HEK293 (cell line): ENCODE measurements at regions not wholly inside any gene's neighbourhood (a gene's known extent, or its start where the extent isn't known, plus 50 kb on each side); places are given as distances from the start of the nearest gene placed in this dataset.

Experiments used
- CTCF ChIA-PET: fragments of 350-600 bp; formaldehyde crosslinking; extraction: SDS; loops from one replicate; lab custom pipeline; 2021; ENCODE audit warnings: antibody characterized with exemption; lab: Yijun Ruan, JAX
- POLR2A ChIA-PET: fragments of 300-600 bp; formaldehyde crosslinking; extraction: SDS; loops from one replicate; lab custom pipeline; 2020; ENCODE audit warnings: antibody characterized with exemption, inconsistent platforms; lab: Yijun Ruan, JAX
- H3K27ac ChIP-seq: fragments of 200-500 bp; sonication (Bioruptor generic); 2 replicates; pipeline ENCODE4 v1.5.1; 2014; ENCODE audit warnings: low read depth, low read length, control low read depth, inconsistent platforms; ENCODE audit errors: extremely low read depth
- H3K36me3 ChIP-seq, 2 experiments: fragments of 200-500 bp in 1 of 2; sonication (Bioruptor generic) in 1 of 2; 1 replicate in 1 of 2; 2 replicates in 1 of 2; pipeline ENCODE4 v1.5.1; 2014 to 2017; ENCODE audit warnings: inconsistent platforms in 2 of 2, low read length in 2 of 2; ENCODE audit not compliant: control insufficient read depth in 2 of 2, insufficient read depth in 1 of 2
- H3K4me1 ChIP-seq: fragments of 200-500 bp; sonication (Bioruptor generic); 2 replicates; pipeline ENCODE4 v1.5.1; 2014; ENCODE audit warnings: mild to moderate bottlenecking, low read length, inconsistent platforms; ENCODE audit not compliant: control insufficient read depth, insufficient read depth
- H3K4me3 ChIP-seq: 2 replicates; pipeline ENCODE4 v1.5.1; 2011; ENCODE audit warnings: low read depth, mild to moderate bottlenecking, control low read depth, low read length, moderate library complexity
- H3K9me3 ChIP-seq: fragments of 200-500 bp; sonication (Bioruptor generic); 2 replicates; pipeline ENCODE4 v1.5.1; 2014; ENCODE audit warnings: low read depth, low read length, inconsistent platforms; ENCODE audit not compliant: control insufficient read depth, insufficient read depth
- BCL11B ChIP-seq: fragments of 450-650 bp; formaldehyde crosslinking; IDR thresholded peaks from 2 replicates; pipeline ENCODE4 v1.5.1; 2016; ENCODE audit warnings: low read depth, missing biosample characterization, missing genetic modification characterization
- FEZF1 ChIP-seq: fragments of 450-650 bp; formaldehyde crosslinking; IDR thresholded peaks from 2 replicates; pipeline ENCODE4 v1.5.1; 2016; ENCODE audit warnings: missing biosample characterization, missing genetic modification characterization
- KLF1 ChIP-seq: fragments of 450-650 bp; formaldehyde crosslinking; IDR thresholded peaks from 2 replicates; pipeline ENCODE4 v1.5.1; 2016; ENCODE audit warnings: missing biosample characterization, missing genetic modification characterization
- KLF10 ChIP-seq: fragments of 450-650 bp; IDR thresholded peaks from 2 replicates; pipeline ENCODE4 v1.5.1; 2018; ENCODE audit warnings: missing biosample characterization, mild to moderate bottlenecking, missing genetic modification characterization
- MYNN ChIP-seq: fragments of 450-650 bp; formaldehyde crosslinking; IDR thresholded peaks from 2 replicates; pipeline ENCODE4 v1.5.1; 2016; ENCODE audit warnings: missing biosample characterization, missing genetic modification characterization, borderline replicate concordance
- REST ChIP-seq: fragments of 450-650 bp; formaldehyde crosslinking; IDR thresholded peaks from 2 replicates; pipeline ENCODE4 v1.5.1; 2016; ENCODE audit warnings: missing biosample characterization, missing genetic modification characterization
- WT1 ChIP-seq: fragments of 450-650 bp; formaldehyde crosslinking; IDR thresholded peaks from 2 replicates; pipeline ENCODE4 v1.5.1; 2016; ENCODE audit warnings: missing biosample characterization, missing genetic modification characterization
- ZBTB17 ChIP-seq: fragments of 450-650 bp; formaldehyde crosslinking; IDR thresholded peaks from 2 replicates; pipeline ENCODE4 v1.5.1; 2016; ENCODE audit warnings: missing biosample characterization, missing genetic modification characterization
- ZBTB7A ChIP-seq: fragments of 450-650 bp; formaldehyde crosslinking; IDR thresholded peaks from 2 replicates; pipeline ENCODE4 v1.5.1; 2016; ENCODE audit warnings: low read depth, missing biosample characterization, missing genetic modification characterization
- ZFP3 ChIP-seq: fragments of 450-650 bp; formaldehyde crosslinking; IDR thresholded peaks from 2 replicates; pipeline ENCODE4 v1.5.1; 2016; ENCODE audit warnings: low read depth, missing biosample characterization, missing genetic modification characterization
- ZNF10 ChIP-seq: fragments of 450-650 bp; formaldehyde crosslinking; IDR thresholded peaks from 2 replicates; pipeline ENCODE4 v1.5.1; 2017; ENCODE audit warnings: missing biosample characterization, missing genetic modification characterization
- ZNF292 ChIP-seq: fragments of 450-650 bp; formaldehyde crosslinking; IDR thresholded peaks from 2 replicates; pipeline ENCODE4 v1.5.1; 2016; ENCODE audit warnings: low read depth, missing biosample characterization, missing genetic modification characterization, borderline replicate concordance
- ZNF311 ChIP-seq: fragments of 450-650 bp; formaldehyde crosslinking; IDR thresholded peaks from 2 replicates; pipeline ENCODE4 v1.5.1; 2017; ENCODE audit warnings: missing biosample characterization, missing genetic modification characterization, borderline replicate concordance
- ZNF488 ChIP-seq: fragments of 450-650 bp; formaldehyde crosslinking; IDR thresholded peaks from 2 replicates; pipeline ENCODE4 v1.5.1; 2016; ENCODE audit warnings: missing biosample characterization, missing genetic modification characterization
- ZNF514 ChIP-seq: fragments of 450-650 bp; formaldehyde crosslinking; IDR thresholded peaks from 2 replicates; pipeline ENCODE4 v1.5.1; 2016; ENCODE audit warnings: missing biosample characterization, missing genetic modification characterization
- ZNF518A ChIP-seq: fragments of 450-650 bp; formaldehyde crosslinking; conservative IDR thresholded peaks from 2 replicates; pipeline ENCODE4 v1.5.1; 2016; ENCODE audit warnings: low read depth, missing biosample characterization, missing genetic modification characterization
- ZNF521 ChIP-seq: fragments of 450-650 bp; formaldehyde crosslinking; IDR thresholded peaks from 2 replicates; pipeline ENCODE4 v1.5.1; 2017; ENCODE audit warnings: missing biosample characterization, mild to moderate bottlenecking, missing genetic modification characterization
- ZNF544 ChIP-seq: fragments of 450-650 bp; formaldehyde crosslinking; IDR thresholded peaks from 2 replicates; pipeline ENCODE4 v1.5.0; 2017; ENCODE audit warnings: missing biosample characterization, missing genetic modification characterization
- ZNF670 ChIP-seq: fragments of 450-650 bp; formaldehyde crosslinking; IDR thresholded peaks from 2 replicates; pipeline ENCODE4 v1.5.1; 2016; ENCODE audit warnings: missing biosample characterization, missing genetic modification characterization, low read depth
- ZNF701 ChIP-seq: fragments of 450-650 bp; formaldehyde crosslinking; IDR thresholded peaks from 2 replicates; pipeline ENCODE4 v1.5.1; 2016; ENCODE audit warnings: missing biosample characterization, missing genetic modification characterization
- ZNF704 ChIP-seq: fragments of 450-650 bp; formaldehyde crosslinking; IDR thresholded peaks from 2 replicates; pipeline ENCODE4 v1.5.1; 2016; ENCODE audit warnings: missing biosample characterization, missing genetic modification characterization
- ZNF747 ChIP-seq: fragments of 450-650 bp; formaldehyde crosslinking; IDR thresholded peaks from 2 replicates; pipeline ENCODE4 v1.5.1; 2016; ENCODE audit warnings: missing biosample characterization, missing genetic modification characterization
- ZNF792 ChIP-seq: fragments of 450-650 bp; formaldehyde crosslinking; IDR thresholded peaks from 2 replicates; pipeline ENCODE4 v1.5.1; 2016; ENCODE audit warnings: missing biosample characterization, missing genetic modification characterization
- ZSCAN4 ChIP-seq: fragments of 450-650 bp; formaldehyde crosslinking; IDR thresholded peaks from 2 replicates; pipeline ENCODE4 v1.5.1; 2017; ENCODE audit warnings: missing biosample characterization, missing genetic modification characterization
- ZSCAN5A ChIP-seq: fragments of 450-650 bp; formaldehyde crosslinking; IDR thresholded peaks from 2 replicates; pipeline ENCODE4 v1.5.1; 2016; ENCODE audit warnings: missing biosample characterization, missing genetic modification characterization

GRCh38 chr17:13981881-13982280, 87.4 kb upstream of the COX10 start (continued):
- TF ChIP-seq ZNF292 (tag by site-specific recombination) (no peak), ZSCAN4 (tag by site-specific recombination) (no peak), FEZF1 (tag by site-specific recombination) (no peak), MYNN (tag by site-specific recombination) (no peak), KLF10 (tag by site-specific recombination) (no peak), ZNF544 (tag by site-specific recombination) (no peak), ZNF10 (no peak), ZBTB17 (tag by site-specific recombination) (no peak)

- Histone ChIP-seq H3K27ac (no peak overlapping the region), H3K9me3 (no peaks in the 10 kb centered on the region), H3K36me3 (no peaks in the 10 kb centered on the region), H3K4me1 (peaks cover 14% of the 10 kb centered on the region), H3K4me3 (no peak overlapping the region)
- TF ChIP-seq ZNF514 (tag by site-specific recombination) (no peak), ZNF488 (tag by site-specific recombination) (no peak), ZNF792 (no peak), ZFP3 (tag by site-specific recombination) (no peak), ZNF747 (tag by site-specific recombination) (no peak), ZSCAN5A (tag by site-specific recombination) (no peak), KLF1 (tag by site-specific recombination) (no peak), ZNF521 (tag by site-specific recombination) (no peak), ZNF701 (tag by site-specific recombination) (no peak), ZNF704 (tag by site-specific recombination) (no peak), ZNF311 (tag by site-specific recombination) (no peak), ZNF518A (tag by site-specific recombination) (no peak), BCL11B (tag by site-specific recombination) (no peak), WT1 (tag by site-specific recombination) (no peak), REST (no peak), ZNF670 (tag by site-specific recombination) (no peak), ZBTB7A (tag by site-specific recombination) (no peak)
- CTCF ChIA-PET: no interaction called here
- POLR2A ChIA-PET: no interaction called here
Observed at GRCh38 chr17:13984956-13985355, 84.3 kb upstream of the COX10 start.
